IMR-90 (cell line): ENCODE measurements at regions not wholly inside any gene's neighbourhood (a gene's known extent, or its start where the extent isn't known, plus 50 kb on each side); places are given as distances from the start of the nearest gene placed in this dataset.
A peak's percentile ranks its signal among the peaks of the same experiment; 100 is the strongest.

Experiments
- ATAC-seq: fragments of 200-7000 bp; cut with Tn5 transposase; 2 replicates; pipeline ENCODE4 v1.9.1; 2020; ENCODE audit warnings: low read depth, mild to moderate bottlenecking, moderate library complexity
- BruUV-seq: library from RNA; stranded (reverse); fragments of 400-500 nt; replicated peaks from 2 replicates; lab custom pipeline; 2021; lab: Mats Ljungman, UMichigan
- CTCF ChIA-PET: fragments of 300-600 bp; formaldehyde crosslinking; extraction: SDS; loops from one replicate; lab custom pipeline; 2021; ENCODE audit warnings: antibody characterized with exemption; lab: Yijun Ruan, JAX
- POLR2A ChIA-PET: fragments of 300-600 bp; sonication (Branson Sonifier 250); formaldehyde crosslinking; loops from one replicate; lab custom pipeline; 2022; ENCODE audit warnings: antibody characterized with exemption; ENCODE audit not compliant: unreplicated experiment; lab: Charles Lee
- DNase-seq: peaks from one replicate; pipeline ENCODE4 v3.0.0; 2013
- H2AFZ ChIP-seq: replicated peaks from 2 replicates; pipeline ENCODE3; 2013; ENCODE audit warnings: low read length, mild to moderate bottlenecking; ENCODE audit not compliant: poor library complexity
- H2AK5ac ChIP-seq: 2 replicates; pipeline ENCODE4 v1.6.1; 2013; ENCODE audit warnings: low read depth, low read length, inconsistent platforms
- H2AK9ac ChIP-seq: replicated peaks from 2 replicates; pipeline ENCODE3; 2013; ENCODE audit warnings: mild to moderate bottlenecking, low read depth, low read length, moderate library complexity; ENCODE audit not compliant: poor library complexity
- H2BK120ac ChIP-seq: 2 replicates; pipeline ENCODE4 v1.6.1; 2013; ENCODE audit warnings: low read depth, low read length, inconsistent platforms
- H2BK15ac ChIP-seq: 3 replicates; pipeline ENCODE4 v1.6.1; 2013; ENCODE audit warnings: low read depth, low read length, inconsistent platforms
- H2BK20ac ChIP-seq: 2 replicates; pipeline ENCODE4 v1.6.1; 2013; ENCODE audit warnings: low read depth, mild to moderate bottlenecking, inconsistent platforms, low read length, moderate library complexity
- H2BK5ac ChIP-seq: 2 replicates; pipeline ENCODE4 v1.6.1; 2013; ENCODE audit warnings: mild to moderate bottlenecking, low read depth, low read length, inconsistent platforms; ENCODE audit not compliant: poor library complexity, severe bottlenecking
- H3K14ac ChIP-seq: replicated peaks from 2 replicates; pipeline ENCODE4 v1.6.1; 2013; ENCODE audit warnings: low read depth, low read length, inconsistent platforms
- H3K18ac ChIP-seq: 2 replicates; pipeline ENCODE4 v1.6.1; 2013; ENCODE audit warnings: low read depth, low read length, control low read depth
- H3K23ac ChIP-seq: 2 replicates; pipeline ENCODE4 v1.6.1; 2013; ENCODE audit warnings: low read depth, low read length, inconsistent platforms
- H3K27ac ChIP-seq: 2 replicates; pipeline ENCODE4 v1.5.1; 2013; ENCODE audit warnings: mild to moderate bottlenecking, control low read depth, low read length; ENCODE audit not compliant: insufficient read depth
- H3K27me3 ChIP-seq: 2 replicates; pipeline ENCODE4 v1.6.1; 2013; ENCODE audit warnings: low read length; ENCODE audit not compliant: control insufficient read depth, insufficient read depth
- H3K36me3 ChIP-seq: 2 replicates; pipeline ENCODE4 v1.6.1; 2013; ENCODE audit warnings: low read length, mixed read lengths; ENCODE audit not compliant: control insufficient read depth, insufficient read depth
- H3K4ac ChIP-seq: 2 replicates; pipeline ENCODE4 v1.6.1; 2013; ENCODE audit warnings: low read depth, low read length, inconsistent platforms
- H3K4me1 ChIP-seq: 2 replicates; pipeline ENCODE4 v1.6.1; 2013; ENCODE audit warnings: low read length, mixed read lengths; ENCODE audit not compliant: control insufficient read depth, insufficient read depth
- H3K4me2 ChIP-seq: 2 replicates; pipeline ENCODE4 v1.6.1; 2013; ENCODE audit warnings: low read depth, mild to moderate bottlenecking, control low read depth, low read length, moderate library complexity
- H3K4me3 ChIP-seq: 2 replicates; pipeline ENCODE4 v1.5.1; 2013; ENCODE audit warnings: low read depth, mild to moderate bottlenecking, control low read depth, low read length, moderate library complexity; ENCODE audit not compliant: insufficient read depth
- H3K56ac ChIP-seq: 2 replicates; pipeline ENCODE4 v1.6.1; 2013; ENCODE audit warnings: low read length, inconsistent platforms; ENCODE audit not compliant: insufficient read depth; ENCODE audit errors: extremely low read depth
- H3K79me1 ChIP-seq, 2 experiments: 2 replicates each; pipeline ENCODE4 v1.6.1; 2013; ENCODE audit warnings: low read length in 2 of 2, inconsistent platforms in 1 of 2, low read depth in 1 of 2
- H3K9ac ChIP-seq: 2 replicates; pipeline ENCODE4 v1.6.1; 2013; ENCODE audit warnings: low read depth, low read length, control low read depth
- H3K9me1 ChIP-seq: 2 replicates; pipeline ENCODE4 v1.6.1; 2013; ENCODE audit warnings: low read length, inconsistent platforms; ENCODE audit not compliant: insufficient read depth
- H3K9me3 ChIP-seq: 2 replicates; pipeline ENCODE4 v1.6.1; 2013; ENCODE audit warnings: low read length; ENCODE audit not compliant: control insufficient read depth, insufficient read depth
- H4K20me1 ChIP-seq: 2 replicates; pipeline ENCODE4 v1.6.1; 2013; ENCODE audit warnings: low read length, inconsistent platforms; ENCODE audit not compliant: insufficient read depth
- H4K5ac ChIP-seq: 2 replicates; pipeline ENCODE4 v1.6.1; 2013; ENCODE audit warnings: mild to moderate bottlenecking, low read depth, low read length, control low read depth
- H4K8ac ChIP-seq, 2 experiments: 2 replicates each; pipeline ENCODE4 v1.6.1; 2013; ENCODE audit warnings: low read depth in 2 of 2, low read length in 2 of 2, control low read depth in 1 of 2, inconsistent platforms in 1 of 2
- H4K91ac ChIP-seq: 2 replicates; pipeline ENCODE4 v1.6.1; 2013; ENCODE audit warnings: low read depth, low read length, inconsistent platforms; ENCODE audit not compliant: insufficient read depth
- BHLHE40 ChIP-seq: fragments of 150-350 bp; IDR thresholded peaks from 2 replicates; pipeline ENCODE4 v1.6.1; 2016; ENCODE audit warnings: mild to moderate bottlenecking, low read depth, low read length
- CEBPB ChIP-seq: IDR thresholded peaks from 2 replicates; pipeline ENCODE4 v1.6.1; 2012; ENCODE audit warnings: low read depth, low read length, improper control_type of control experiment
- FOS ChIP-seq: fragments of 150-350 bp; IDR thresholded peaks from 2 replicates; pipeline ENCODE4 v1.6.1; 2016; ENCODE audit warnings: low read depth, low read length
- MXI1 ChIP-seq: IDR thresholded peaks from 2 replicates; pipeline ENCODE4 v1.6.1; 2012; ENCODE audit warnings: low read depth, mild to moderate bottlenecking, low read length, moderate library complexity, borderline replicate concordance
- NFE2L2 ChIP-seq: fragments of 150-350 bp; IDR thresholded peaks from 2 replicates; pipeline ENCODE4 v1.6.1; 2016; ENCODE audit warnings: low read depth, mild to moderate bottlenecking, low read length
- RCOR1 ChIP-seq: IDR thresholded peaks from 2 replicates; pipeline ENCODE4 v1.6.1; 2012; ENCODE audit warnings: mild to moderate bottlenecking, low read length, improper control_type of control experiment; ENCODE audit not compliant: insufficient replicate concordance
- WGBS, 2 experiments: methylation state at CpG; one replicate each; pipeline versions ENCODE4 v1.1.5 to v1.1.7; 2013; ENCODE audit warnings: missing lambda C conversion rate in 2 of 2; ENCODE audit not compliant: insufficient read length in 1 of 2; ENCODE audit errors: extremely low coverage in 2 of 2; 5-methylcytosine and 5-hydroxymethylcytosine counted together
- dilution Hi-C: fragments of 300-500 bp; cut with HindIII; formaldehyde crosslinking; loops from one replicate; pipeline ENCODE4 v1.14.3; 2018; ENCODE audit warnings: low sequenced_read_pairs; ENCODE audit not compliant: unreplicated experiment
- in situ Hi-C: fragments of 300-500 bp; cut with MboI; formaldehyde crosslinking; loops from 3 replicates; pipeline ENCODE4 v1.14.3; 2019; ENCODE audit warnings: low sequenced_read_pairs, inconsistent platforms, mixed read lengths
- intact Hi-C: fragments of 100-400 bp; cut with micrococcal nuclease; formaldehyde crosslinking; loops from 2 replicates; pipeline ENCODE4 v1.10.0; 2022

- no peaks in the 10 kb centered on the region for H3K9me3 ChIP-seq
- H2BK120ac ChIP-seq: peak overlapping the region; percentile 77
- no peaks in the 10 kb centered on the region for H3K27me3 ChIP-seq
- H4K20me1 ChIP-seq: no peaks in the 10 kb centered on the region
- H3K23ac ChIP-seq: 0 out of 2 replicates have a peak overlapping the region, but pooled peaks have one; percentile 51
- peak; percentile 44; the same call in 1 of the 2 replicates for ATAC-seq
- ChIA-PET POLR2A (no interaction called here), CTCF (no interaction called here)
- H2BK5ac ChIP-seq: peak overlapping the region; percentile 79
- peak overlapping the region; percentile 84; the same call in 1 of the 3 replicates for H2BK15ac ChIP-seq
- peak overlapping the region; percentile 69 to 74 for H4K8ac ChIP-seq
- in situ Hi-C loops: no loop called here
- no CpG with 5 or more reads among the region's 1 CpG for WGBS, 2 experiments
- peak overlapping the region; percentile 77 for H2AK5ac ChIP-seq
- H3K9me1 ChIP-seq: peaks cover 2% of the 10 kb centered on the region
- H3K4me1 ChIP-seq: peaks cover 13% of the 10 kb centered on the region
- H3K18ac ChIP-seq: peak overlapping the region; percentile 93; the same call in 1 of the 2 replicates
- no TSS peak for BruUV-seq
- H3K14ac ChIP-seq: peak overlapping the region; percentile 51
- peak overlapping the region; percentile 78 for H2BK20ac ChIP-seq
- H3K4me2 ChIP-seq: no peak overlapping the region
- intact Hi-C loops: no loop called here
- dilution Hi-C loops: no loop called here
- peak overlapping the region; percentile 53; the same call in 1 of the 2 replicates for H4K91ac ChIP-seq
- no peak for TF ChIP-seq MXI1
- no peak for TF ChIP-seq CEBPB
- no peak for TF ChIP-seq RCOR1
- TF ChIP-seq BHLHE40: peak; percentile 22; the same call in 1 of the 2 replicates
- TF ChIP-seq FOS: 0 out of 2 replicates have a peak, but pooled peaks have one; percentile 8
- no peak for TF ChIP-seq NFE2L2
- no peak overlapping the region for H3K56ac ChIP-seq
- H2AK9ac ChIP-seq: no peak overlapping the region
- peak overlapping the region; percentile 84; the same call in 1 of the 2 replicates for H3K4ac ChIP-seq
- H3K4me3 ChIP-seq: no peak overlapping the region
- DNase-seq: peak; percentile 86
- no peak overlapping the region for H3K9ac ChIP-seq
- H3K79me1 ChIP-seq: no peaks in the 10 kb centered on the region
- H3K27ac ChIP-seq: no peak overlapping the region; the same call in 1 of the 2 replicates
- no peak overlapping the region for H2AFZ ChIP-seq
- H3K36me3 ChIP-seq: no peaks in the 10 kb centered on the region
- peak overlapping the region; percentile 78; the same call in 1 of the 2 replicates for H4K5ac ChIP-seq
Measured at GRCh38 chr12:89236237-89236636, 116.1 kb downstream of the DUSP6 start.
